GM19455 (cell line): ENCODE measurements at regions not wholly inside any gene's neighbourhood (a gene's known extent, or its start where the extent isn't known, plus 50 kb on each side); places are given as distances from the start of the nearest gene placed in this dataset.

Source experiments
- ATAC-seq: cut with Tn5 transposase; IDR thresholded peaks from one replicate; pipeline ENCODE4 v1.9.1; 2021; ENCODE audit not compliant: unreplicated experiment

GRCh38 chr20:10861090-10861489 is 187.3 kb upstream of the JAG1 start:
- ATAC-seq, result no peak

- ATAC-seq, result no peak
Measured at GRCh38 chr20:10861619-10862018, 187.8 kb upstream of the JAG1 start.

GRCh38 chr20:10863337-10864060 is 189.7 kb upstream of the JAG1 start:
- ATAC-seq, result no peak

GRCh38 chr20:10864076-10864672 is 190.4 kb upstream of the JAG1 start:
- ATAC-seq, result no peak

GRCh38 chr20:10868299-10868698 is 194.5 kb upstream of the JAG1 start:
- ATAC-seq, result no peak

- ATAC-seq, result no peak
Measured at GRCh38 chr20:10873026-10873425, 199.2 kb upstream of the JAG1 start.

- no peak for ATAC-seq
Measured at GRCh38 chr20:10875653-10876052, 201.9 kb upstream of the JAG1 start.

GRCh38 chr20:10876558-10876957 is 202.8 kb upstream of the JAG1 start:
- ATAC-seq, result no peak

- no peak for ATAC-seq
Measured at GRCh38 chr20:10877342-10877741, 203.5 kb upstream of the JAG1 start.

GRCh38 chr20:10883166-10883565 is 209.4 kb upstream of the JAG1 start:
- no peak for ATAC-seq

GRCh38 chr20:10893321-10893720 is 219.5 kb upstream of the JAG1 start:
- ATAC-seq, result no peak

GRCh38 chr20:10897336-10897735 is 223.5 kb upstream of the JAG1 start:
- ATAC-seq, result no peak

GRCh38 chr20:10898552-10898951 is 224.8 kb upstream of the JAG1 start:
- ATAC-seq, result no peak

GRCh38 chr20:10902174-10902573 is 228.4 kb upstream of the JAG1 start:
- no peak for ATAC-seq

GRCh38 chr20:10902576-10903282 is 228.9 kb upstream of the JAG1 start:
- no peak for ATAC-seq

- no peak for ATAC-seq
Measured at GRCh38 chr20:10906834-10907233, 233.0 kb upstream of the JAG1 start.

- ATAC-seq, result no peak
Measured at GRCh38 chr20:10909803-10910202, 236.0 kb upstream of the JAG1 start.

- ATAC-seq, result no peak
Measured at GRCh38 chr20:10910535-10911178, 236.9 kb upstream of the JAG1 start.

GRCh38 chr20:10911298-10911697 is 237.5 kb upstream of the JAG1 start:
- no peak for ATAC-seq

- ATAC-seq, result no peak
Measured at GRCh38 chr20:10915815-10916214, 242.0 kb upstream of the JAG1 start.

GRCh38 chr20:10916312-10916711 is 242.5 kb upstream of the JAG1 start:
- ATAC-seq, result no peak

GRCh38 chr20:10917826-10918225 is 244.0 kb upstream of the JAG1 start:
- ATAC-seq, result no peak
